Panc1 (cell line): ENCODE measurements at regions not wholly inside any gene's neighbourhood (a gene's known extent, or its start where the extent isn't known, plus 50 kb on each side); places are given as distances from the start of the nearest gene placed in this dataset.

Source experiments
- ATAC-seq: fragments of 200-7000 bp; cut with Tn5 transposase; 2 replicates; pipeline ENCODE4 v1.9.1; 2020; ENCODE audit warnings: mild to moderate bottlenecking, moderate library complexity
- BruUV-seq: library from RNA; stranded (reverse); fragments of 400-500 nt; replicated peaks from 2 replicates; lab custom pipeline; 2021; lab: Mats Ljungman, UMichigan
- CTCF ChIA-PET: fragments of 300-600 bp; sonication (Branson Sonifier 250); formaldehyde crosslinking; loops from one replicate; lab custom pipeline; 2022; ENCODE audit warnings: antibody characterized with exemption; lab: Charles Lee
- POLR2A ChIA-PET: fragments of 300-600 bp; sonication (Branson Sonifier 250); formaldehyde crosslinking; loops from one replicate; lab custom pipeline; 2022; ENCODE audit warnings: antibody characterized with exemption; lab: Charles Lee
- DNase-seq: peaks from one replicate; pipeline ENCODE4 v3.0.0-alpha.2; 2010; ENCODE audit warnings: low read depth, low spot score
- H3K27ac ChIP-seq: 2 replicates; pipeline ENCODE4 v1.5.1; 2011; ENCODE audit warnings: mild to moderate bottlenecking, low read length, inconsistent platforms
- H3K27me3 ChIP-seq: fragments of 200-500 bp; sonication (Bioruptor generic); 2 replicates; pipeline ENCODE4 v1.6.0; 2014; ENCODE audit warnings: low read length, inconsistent platforms; ENCODE audit not compliant: control insufficient read depth, insufficient read depth
- H3K36me3 ChIP-seq: fragments of 200-500 bp; sonication (Bioruptor generic); 2 replicates; pipeline ENCODE4 v1.5.1; 2014; ENCODE audit warnings: inconsistent platforms, mild to moderate bottlenecking, low read length, moderate library complexity; ENCODE audit not compliant: control insufficient read depth, insufficient read depth
- H3K4me1 ChIP-seq: 2 replicates; pipeline ENCODE4 v1.5.1; 2011; ENCODE audit warnings: inconsistent platforms, mild to moderate bottlenecking, low read length, moderate library complexity; ENCODE audit not compliant: control insufficient read depth, insufficient read depth
- H3K4me3 ChIP-seq, 2 experiments: 2 replicates each; pipeline ENCODE4 v1.5.1; 2011 to 2012; ENCODE audit warnings: low read depth in 2 of 2, low read length in 2 of 2, mild to moderate bottlenecking in 2 of 2, inconsistent platforms in 1 of 2, moderate library complexity in 1 of 2
- H3K9me3 ChIP-seq: fragments of 200-500 bp; sonication (Bioruptor generic); 2 replicates; pipeline ENCODE4 v1.5.1; 2014; ENCODE audit warnings: low read depth, mild to moderate bottlenecking, inconsistent platforms, low read length, moderate library complexity; ENCODE audit not compliant: control insufficient read depth, insufficient read depth
- REST ChIP-seq, 2 experiments: IDR thresholded peaks; 2 replicates each; pipeline ENCODE4 v1.6.1; 2011 to 2012; ENCODE audit warnings: low read depth in 2 of 2, control low read depth in 1 of 2, low read length in 1 of 2, mild to moderate bottlenecking in 1 of 2, moderate library complexity in 1 of 2; ENCODE audit not compliant: insufficient read depth in 1 of 2
- in situ Hi-C: cut with HindIII; loops from 2 replicates; pipeline ENCODE4 v1.10.0; 2016; ENCODE audit warnings: low sequenced_read_pairs, low pct_unique_long_range_greater_than_20kb
- intact Hi-C: fragments of 100-400 bp; cut with micrococcal nuclease; formaldehyde crosslinking; loops from one replicate; pipeline ENCODE4 v1.10.0; 2022; ENCODE audit not compliant: unreplicated experiment

GRCh38 chr9:18423791-18424531 is 50.0 kb upstream of the ADAMTSL1 start:
- BruUV-seq, result no TSS peak
- no peak for ATAC-seq
- DNase-seq, result no peak

More at GRCh38 chr9:18423791-18424531, 50.0 kb upstream of the ADAMTSL1 start:
- H3K27ac ChIP-seq, result no peak overlapping the region
- no peaks in the 10 kb centered on the region for H3K36me3 ChIP-seq
- H3K4me3 ChIP-seq, result no peak overlapping the region
- intact Hi-C loops, result no loop called here
- no peak for TF ChIP-seq REST (IDR thresholded peaks at IDR 0.05; ENCODE audit: insufficient read depth in 1 of 2, low read depth in 2 of 2, low read length in 1 of 2)
- H3K9me3 ChIP-seq, result no peaks in the 10 kb centered on the region
- in situ Hi-C loops, result no loop called here
- ChIA-PET CTCF (no interaction called here), POLR2A (no interaction called here)
- no peaks in the 10 kb centered on the region for H3K4me1 ChIP-seq
- no peaks in the 10 kb centered on the region for H3K27me3 ChIP-seq
